ENCODE measurements at regions not wholly inside any gene's neighbourhood (a gene's known extent, or its start where the extent isn't known, plus 50 kb on each side); places are given as distances from the start of the nearest gene placed in this dataset.

- DNase-seq, result no peak
These were observed 330.5 kb downstream of the BCL11B start for GRCh38 chr14:98941481-98941880.

- no peak for DNase-seq
These were observed 328.1 kb downstream of the BCL11B start for GRCh38 chr14:98943907-98944306.

GRCh38 chr14:98944989-98945388 lies 327.0 kb downstream of the BCL11B start:
- no peak for DNase-seq

GRCh38 chr14:98945611-98946570 lies 326.1 kb downstream of the BCL11B start:
- DNase-seq, result no peak

- no peak for DNase-seq
These were observed 325.1 kb downstream of the BCL11B start for GRCh38 chr14:98946940-98947339.

GRCh38 chr14:98947911-98948595 lies 323.9 kb downstream of the BCL11B start:
- DNase-seq, result no peak

GRCh38 chr14:98949051-98949450 lies 322.9 kb downstream of the BCL11B start:
- no peak for DNase-seq

- DNase-seq, result no peak
These were observed 322.4 kb downstream of the BCL11B start for GRCh38 chr14:98949481-98950135.

- DNase-seq, result no peak
These were observed 321.6 kb downstream of the BCL11B start for GRCh38 chr14:98950353-98950895.

- DNase-seq, result no peak
These were observed 321.0 kb downstream of the BCL11B start for GRCh38 chr14:98951031-98951430.

GRCh38 chr14:98951521-98952152 lies 320.4 kb downstream of the BCL11B start:
- DNase-seq, result peak in 1 of 2 donors; percentile 3

- DNase-seq, result peak in 1 of 2 donors; percentile 16
These were observed 319.2 kb downstream of the BCL11B start for GRCh38 chr14:98952593-98953350.

GRCh38 chr14:98953551-98954348 lies 318.2 kb downstream of the BCL11B start:
- DNase-seq, result peak in 1 of 2 donors; percentile 7

- DNase-seq, result peak in 1 of 2 donors; percentile 11
These were observed 317.5 kb downstream of the BCL11B start for GRCh38 chr14:98954349-98955000.

GRCh38 chr14:98955036-98955740 lies 316.8 kb downstream of the BCL11B start:
- DNase-seq, result peak in 1 of 2 donors; percentile 11

GRCh38 chr14:98955741-98956070 lies 316.3 kb downstream of the BCL11B start:
- DNase-seq, result peak in 1 of 2 donors; percentile 11

- peak in 1 of 2 donors; percentile 13 for DNase-seq
These were observed 315.8 kb downstream of the BCL11B start for GRCh38 chr14:98956181-98956580.

- peak in 1 of 2 donors; percentile 12 for DNase-seq
These were observed 315.3 kb downstream of the BCL11B start for GRCh38 chr14:98956661-98957060.

GRCh38 chr14:98957211-98958047 lies 314.6 kb downstream of the BCL11B start:
- peak in 1 of 2 donors; percentile 9 for DNase-seq
